ENCODE measurements at regions not wholly inside any gene's neighbourhood (a gene's known extent, or its start where the extent isn't known, plus 50 kb on each side); places are given as distances from the start of the nearest gene placed in this dataset.

DNA sequence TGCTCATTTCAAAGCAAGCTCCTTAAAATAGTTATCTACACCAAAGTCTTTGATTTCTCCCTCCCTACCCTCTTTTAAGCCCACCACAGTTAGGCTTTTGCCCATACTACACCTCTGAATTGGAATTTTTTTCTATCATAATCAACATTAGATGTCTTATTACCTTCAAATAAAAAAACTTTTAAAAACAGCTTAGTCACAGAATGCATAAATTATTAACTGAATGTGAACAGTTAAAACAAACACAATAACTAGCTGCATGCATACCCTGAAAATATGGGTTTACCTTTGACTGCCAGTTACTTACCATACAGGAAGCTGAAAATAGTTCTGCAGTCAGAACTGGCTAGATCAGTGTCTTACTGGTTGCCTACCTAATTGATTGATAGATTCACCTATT lies 210.9 kb downstream of the TGFB2 start:
- H3K27me3 ChIP-seq (ENCODE audit: insufficient read depth, low read length), result no peaks in the 10 kb centered on the region
- H3K36me3 ChIP-seq (ENCODE audit: insufficient read depth, low read length), result no peaks in the 10 kb centered on the region
- no peaks in the 10 kb centered on the region for H3K9me3 ChIP-seq (ENCODE audit: insufficient read depth, low read depth, low read length)
- H3K4me1 ChIP-seq (ENCODE audit: insufficient read depth, low read length), result peaks cover 6% of the 10 kb centered on the region; the same call in 1 of the 2 replicates
- H3K4me3 ChIP-seq (ENCODE audit: low read length), result no peak overlapping the region
- no peak overlapping the region for H3K27ac ChIP-seq (ENCODE audit: low read depth, low read length)
- H3K9ac ChIP-seq (ENCODE audit: low read depth, low read length), result no peak overlapping the region

DNA sequence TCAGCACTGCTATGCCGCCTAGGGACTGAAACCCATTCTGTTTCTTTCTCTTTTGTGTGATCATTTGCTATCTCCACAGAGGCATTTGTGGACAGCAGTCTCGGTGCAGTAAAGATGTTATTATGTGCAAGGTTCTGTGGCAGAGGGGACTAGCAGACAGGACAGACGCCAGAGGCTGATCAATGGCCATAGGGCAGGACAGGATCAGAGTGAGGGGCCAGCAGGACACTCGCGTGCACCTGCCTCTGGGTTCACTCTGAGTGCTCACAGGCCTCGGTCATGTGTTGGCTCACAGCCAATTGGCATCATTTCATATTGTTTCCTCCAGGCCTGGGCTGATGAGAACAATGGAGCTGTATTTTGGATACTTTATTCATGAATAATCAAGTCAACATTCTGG lies 212.6 kb downstream of the TGFB2 start:
- no peaks in the 10 kb centered on the region for H3K9me3 ChIP-seq (ENCODE audit: insufficient read depth, low read depth, low read length)
- H3K36me3 ChIP-seq (ENCODE audit: insufficient read depth, low read length), result no peaks in the 10 kb centered on the region
- H3K27ac ChIP-seq (ENCODE audit: low read depth, low read length), result no peak overlapping the region
- no peaks in the 10 kb centered on the region for H3K27me3 ChIP-seq (ENCODE audit: insufficient read depth, low read length)
- no peak overlapping the region for H3K4me3 ChIP-seq (ENCODE audit: low read length)
- H3K4me1 ChIP-seq (ENCODE audit: insufficient read depth, low read length), result peaks cover 6% of the 10 kb centered on the region; the same call in 1 of the 2 replicates
- H3K9ac ChIP-seq (ENCODE audit: low read depth, low read length), result no peak overlapping the region
- 89% methylated on average over 6 of the region's 6 CpGs for whole genome bisulfite sequencing

DNA sequence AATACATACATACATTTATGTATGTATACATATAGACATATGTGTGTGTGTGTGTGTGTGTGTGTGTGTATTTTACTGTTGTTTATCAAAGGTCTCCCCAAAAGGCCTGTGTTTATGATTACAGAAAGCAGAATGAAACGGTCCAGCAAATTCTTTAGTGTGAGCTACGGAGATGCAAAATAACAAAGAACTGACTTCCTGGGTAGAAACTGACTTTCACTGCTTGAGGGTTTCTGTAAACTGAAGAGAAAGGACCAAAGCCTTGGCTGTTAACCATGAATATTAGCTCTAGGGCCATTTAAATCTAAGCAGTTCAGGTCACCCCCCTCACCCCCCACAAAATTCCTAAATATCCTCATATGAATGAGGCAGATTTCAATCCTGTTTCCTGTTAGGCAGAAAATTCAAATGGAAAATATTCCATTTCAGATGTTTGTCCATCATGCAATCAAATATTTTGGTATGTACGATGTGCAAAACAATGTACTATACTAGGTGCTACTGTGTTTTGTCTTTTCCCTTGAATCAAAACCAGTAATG lies 213.2 kb downstream of the TGFB2 start:
- H3K4me3 ChIP-seq (ENCODE audit: low read length), result no peak overlapping the region
- 69% methylated on average over 2 of the region's 3 CpGs for WGBS
- no peak overlapping the region for H3K27ac ChIP-seq (ENCODE audit: low read depth, low read length)
- peaks cover 6% of the 10 kb centered on the region; the same call in 1 of the 2 replicates for H3K4me1 ChIP-seq (ENCODE audit: insufficient read depth, low read length)
- H3K36me3 ChIP-seq (ENCODE audit: insufficient read depth, low read length), result no peaks in the 10 kb centered on the region
- no peak overlapping the region for H3K9ac ChIP-seq (ENCODE audit: low read depth, low read length)
- no peaks in the 10 kb centered on the region for H3K9me3 ChIP-seq (ENCODE audit: insufficient read depth, low read depth, low read length)
- no peaks in the 10 kb centered on the region for H3K27me3 ChIP-seq (ENCODE audit: insufficient read depth, low read length)

DNA sequence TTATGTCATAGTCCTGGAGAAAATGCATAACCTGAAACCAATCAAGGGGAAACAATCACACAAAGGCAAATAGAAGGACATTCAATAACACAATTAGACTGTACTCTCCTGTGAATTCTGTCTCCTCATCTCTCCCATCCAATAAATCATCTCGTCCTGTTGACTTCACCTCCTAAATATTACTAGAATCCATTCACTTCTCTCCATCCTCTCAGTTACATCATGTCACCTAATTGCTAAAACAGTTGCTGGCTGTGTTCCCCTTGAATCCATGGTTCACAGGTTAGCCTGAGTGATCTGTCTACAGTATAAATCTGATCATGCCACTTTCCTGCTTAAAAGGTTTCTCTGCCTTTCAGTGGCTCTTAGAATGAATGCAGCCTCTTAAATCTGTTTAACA lies 220.2 kb downstream of the TGFB2 start:
- Histone ChIP-seq H3K4me1 (ENCODE audit: insufficient read depth, low read length) (peaks cover 3% of the 10 kb centered on the region; the same call in 1 of the 2 replicates), H3K27me3 (ENCODE audit: insufficient read depth, low read length) (no peaks in the 10 kb centered on the region), H3K4me3 (ENCODE audit: low read length) (no peak overlapping the region), H3K27ac (ENCODE audit: low read depth, low read length) (no peak overlapping the region), H3K36me3 (ENCODE audit: insufficient read depth, low read length) (no peaks in the 10 kb centered on the region), H3K9me3 (ENCODE audit: insufficient read depth, low read depth, low read length) (no peaks in the 10 kb centered on the region), H3K9ac (ENCODE audit: low read depth, low read length) (no peak overlapping the region)
- WGBS, result 92% methylated on average over 1 of the region's 1 CpG

DNA sequence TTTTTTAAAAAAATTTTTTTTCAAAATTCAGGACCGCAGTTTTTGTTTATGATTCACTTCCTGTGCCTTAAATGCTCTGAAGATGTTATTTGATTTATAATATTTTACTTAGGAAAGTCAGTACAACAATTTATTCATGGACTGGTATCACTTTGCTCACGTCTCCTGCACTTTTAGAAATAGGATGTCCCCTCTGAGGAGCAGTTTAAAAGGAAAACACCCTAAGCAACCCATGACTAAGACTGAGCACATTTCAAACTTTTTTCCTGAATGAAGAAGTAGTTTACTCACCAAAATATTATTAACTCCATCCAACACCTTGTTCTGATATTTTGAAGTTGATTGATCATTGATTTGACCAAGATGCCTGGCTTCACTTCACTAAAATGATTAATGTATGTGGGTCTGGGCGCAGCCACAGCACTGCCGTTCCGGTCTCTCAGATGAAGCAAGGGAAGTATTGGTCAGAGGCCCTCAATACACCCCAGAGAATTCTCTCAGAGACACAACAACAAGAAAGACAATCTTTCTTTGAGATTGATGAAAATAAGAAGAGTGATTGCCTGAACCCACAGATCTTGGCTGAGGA lies 223.9 kb downstream of the TGFB2 start:
- Histone ChIP-seq H3K4me1 (ENCODE audit: insufficient read depth, low read length) (peaks cover 3% of the 10 kb centered on the region; the same call in 1 of the 2 replicates), H3K9me3 (ENCODE audit: insufficient read depth, low read depth, low read length) (no peaks in the 10 kb centered on the region), H3K36me3 (ENCODE audit: insufficient read depth, low read length) (no peaks in the 10 kb centered on the region), H3K27ac (ENCODE audit: low read depth, low read length) (no peak overlapping the region), H3K9ac (ENCODE audit: low read depth, low read length) (no peak overlapping the region), H3K27me3 (ENCODE audit: insufficient read depth, low read length) (no peaks in the 10 kb centered on the region), H3K4me3 (ENCODE audit: low read length) (no peak overlapping the region)
- 92% methylated on average over 4 of the region's 5 CpGs for WGBS

DNA sequence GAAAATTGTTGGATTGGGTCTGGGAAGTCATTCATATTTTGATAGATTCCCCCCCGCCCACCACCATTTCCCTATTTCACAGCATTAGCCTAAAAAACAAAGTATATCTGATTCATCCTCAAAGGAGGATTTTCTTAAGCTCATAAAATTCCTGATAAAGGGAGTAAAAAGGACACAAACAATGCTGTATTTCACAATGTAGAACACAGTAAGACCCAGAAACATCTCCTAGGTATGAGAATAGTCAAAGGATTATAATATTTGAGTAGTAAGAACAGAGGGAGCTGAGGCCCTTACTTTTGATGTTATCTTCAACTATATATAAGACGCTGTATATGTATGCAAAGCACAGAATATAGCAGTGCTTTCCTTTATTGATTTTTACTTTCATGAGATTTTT lies 225.3 kb downstream of the TGFB2 start:
- Histone ChIP-seq H3K27me3 (ENCODE audit: insufficient read depth, low read length) (no peaks in the 10 kb centered on the region), H3K9ac (ENCODE audit: low read depth, low read length) (no peak overlapping the region), H3K4me1 (ENCODE audit: insufficient read depth, low read length) (peaks cover 3% of the 10 kb centered on the region; the same call in 1 of the 2 replicates), H3K27ac (ENCODE audit: low read depth, low read length) (no peak overlapping the region), H3K9me3 (ENCODE audit: insufficient read depth, low read depth, low read length) (no peaks in the 10 kb centered on the region), H3K4me3 (ENCODE audit: low read length) (no peak overlapping the region), H3K36me3 (ENCODE audit: insufficient read depth, low read length) (no peaks in the 10 kb centered on the region)
- no CpG with 5 or more reads among the region's 2 CpGs for WGBS

DNA sequence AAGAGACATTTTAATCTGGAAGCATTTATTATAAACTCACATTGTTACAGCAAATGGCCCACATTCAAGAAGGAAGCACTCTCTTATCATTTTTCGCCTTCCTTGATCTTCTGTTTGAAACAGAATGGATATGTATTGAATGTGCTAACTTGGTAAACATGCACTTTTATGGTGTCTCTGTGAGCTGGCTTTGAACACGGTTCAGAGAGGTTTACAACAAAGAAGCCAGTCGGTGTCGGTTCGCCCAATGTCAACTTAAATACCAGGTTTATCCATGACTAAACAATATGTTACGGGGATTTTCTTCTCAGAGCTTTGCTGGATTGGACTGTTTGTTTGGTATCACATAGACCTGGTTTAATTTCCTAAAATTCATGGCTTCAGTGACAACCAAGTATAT lies 226.4 kb downstream of the TGFB2 start:
- Histone ChIP-seq H3K4me1 (ENCODE audit: insufficient read depth, low read length) (no peaks in the 10 kb centered on the region), H3K27me3 (ENCODE audit: insufficient read depth, low read length) (no peaks in the 10 kb centered on the region), H3K9me3 (ENCODE audit: insufficient read depth, low read depth, low read length) (no peaks in the 10 kb centered on the region), H3K9ac (ENCODE audit: low read depth, low read length) (no peak overlapping the region), H3K4me3 (ENCODE audit: low read length) (no peak overlapping the region), H3K36me3 (ENCODE audit: insufficient read depth, low read length) (no peaks in the 10 kb centered on the region), H3K27ac (ENCODE audit: low read depth, low read length) (no peak overlapping the region)
- 97% methylated on average over 6 of the region's 6 CpGs for WGBS

DNA sequence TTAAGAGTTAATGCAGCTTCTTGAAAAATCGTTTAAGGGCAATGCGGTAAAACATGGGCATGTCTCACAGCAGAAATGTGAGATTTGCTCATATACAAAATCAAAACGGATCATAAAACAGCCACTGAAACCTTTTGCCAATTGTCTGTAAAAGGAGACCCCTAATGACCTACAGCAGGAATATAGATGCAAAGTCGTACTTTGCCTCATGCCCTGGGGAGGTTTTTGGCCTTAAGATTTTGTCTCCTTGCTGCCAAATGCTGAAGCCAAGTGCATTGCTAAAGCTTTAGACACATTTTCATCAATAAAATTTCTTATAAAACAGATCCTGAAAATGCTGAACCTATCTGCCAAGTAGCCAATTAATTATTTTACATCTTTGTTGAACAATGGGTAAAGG lies 226.9 kb downstream of the TGFB2 start:
- Histone ChIP-seq H3K27ac (ENCODE audit: low read depth, low read length) (no peak overlapping the region), H3K36me3 (ENCODE audit: insufficient read depth, low read length) (no peaks in the 10 kb centered on the region), H3K4me3 (ENCODE audit: low read length) (no peak overlapping the region), H3K4me1 (ENCODE audit: insufficient read depth, low read length) (no peaks in the 10 kb centered on the region), H3K9ac (ENCODE audit: low read depth, low read length) (no peak overlapping the region), H3K27me3 (ENCODE audit: insufficient read depth, low read length) (no peaks in the 10 kb centered on the region), H3K9me3 (ENCODE audit: insufficient read depth, low read depth, low read length) (no peaks in the 10 kb centered on the region)
- 93% methylated on average over 4 of the region's 4 CpGs for WGBS

DNA sequence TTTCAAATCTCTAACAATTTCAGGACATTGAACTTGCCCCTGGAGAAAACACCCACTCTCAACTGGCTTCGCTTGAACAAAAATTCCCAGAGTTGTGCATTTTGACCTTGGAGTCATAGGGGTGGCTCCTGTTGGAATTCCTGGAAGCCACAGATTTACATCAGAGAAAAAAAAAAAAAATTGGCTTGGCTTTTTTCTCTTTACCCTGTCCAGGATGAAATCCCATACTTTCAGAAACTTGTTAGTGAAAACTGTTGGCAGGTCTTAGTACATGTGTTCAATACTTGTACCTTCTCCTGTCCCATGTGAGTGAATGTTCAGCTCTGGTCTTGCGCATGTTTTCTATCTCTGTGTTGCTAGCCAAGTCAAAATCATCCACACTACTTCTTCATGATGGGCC lies 228.8 kb downstream of the TGFB2 start:
- H3K36me3 ChIP-seq (ENCODE audit: insufficient read depth, low read length), result no peaks in the 10 kb centered on the region
- no peak overlapping the region for H3K4me3 ChIP-seq (ENCODE audit: low read length)
- H3K27ac ChIP-seq (ENCODE audit: low read depth, low read length), result no peak overlapping the region
- no peaks in the 10 kb centered on the region for H3K27me3 ChIP-seq (ENCODE audit: insufficient read depth, low read length)
- no peaks in the 10 kb centered on the region for H3K4me1 ChIP-seq (ENCODE audit: insufficient read depth, low read length)
- H3K9me3 ChIP-seq (ENCODE audit: insufficient read depth, low read depth, low read length), result no peaks in the 10 kb centered on the region
- 97% methylated on average over 2 of the region's 2 CpGs for WGBS
- no peak overlapping the region for H3K9ac ChIP-seq (ENCODE audit: low read depth, low read length)

DNA sequence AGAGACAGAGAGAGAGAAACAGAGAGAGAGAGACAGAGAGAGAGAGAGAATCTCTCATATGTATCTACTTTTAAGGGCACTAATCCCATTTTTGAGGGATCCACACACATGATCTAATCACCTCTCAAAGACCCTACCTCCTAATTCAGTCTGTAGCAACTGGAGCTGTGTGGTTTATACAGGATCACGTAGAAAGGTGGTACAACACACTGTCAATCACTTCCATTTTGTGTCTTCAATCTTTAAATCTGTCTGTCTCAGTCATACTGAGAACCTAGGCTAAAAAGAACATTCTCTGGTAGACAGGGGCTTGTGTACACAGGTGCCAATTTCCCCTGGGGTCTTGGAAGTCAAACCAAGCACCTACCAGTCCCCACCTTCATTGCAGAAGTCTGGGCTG lies 229.9 kb downstream of the TGFB2 start:
- H3K36me3 ChIP-seq (ENCODE audit: insufficient read depth, low read length), result no peaks in the 10 kb centered on the region
- no peaks in the 10 kb centered on the region for H3K4me1 ChIP-seq (ENCODE audit: insufficient read depth, low read length)
- H3K27me3 ChIP-seq (ENCODE audit: insufficient read depth, low read length), result no peaks in the 10 kb centered on the region
- H3K27ac ChIP-seq (ENCODE audit: low read depth, low read length), result no peak overlapping the region
- no peak overlapping the region for H3K9ac ChIP-seq (ENCODE audit: low read depth, low read length)
- no peaks in the 10 kb centered on the region for H3K9me3 ChIP-seq (ENCODE audit: insufficient read depth, low read depth, low read length)
- WGBS, result 96% methylated on average over 1 of the region's 1 CpG
- no peak overlapping the region for H3K4me3 ChIP-seq (ENCODE audit: low read length)

DNA sequence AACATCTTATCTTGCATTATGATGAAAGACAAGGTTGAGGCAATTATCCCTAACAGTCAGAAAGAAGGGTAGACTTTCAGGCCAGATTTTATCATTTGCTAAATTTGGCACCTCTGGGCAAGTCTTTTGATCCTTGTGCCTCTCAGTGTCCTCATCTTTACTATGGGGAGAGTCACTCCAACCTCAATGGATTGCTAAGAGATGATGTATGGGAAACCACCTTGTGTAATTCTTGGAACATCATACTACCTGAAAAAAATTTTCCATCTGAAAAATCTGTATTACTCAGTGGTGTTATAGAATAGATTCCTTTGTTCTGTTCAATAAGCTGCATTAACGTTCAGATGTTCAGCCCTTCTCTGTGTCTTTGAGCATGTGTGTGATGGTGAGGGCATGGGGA lies 230.7 kb downstream of the TGFB2 start:
- no peaks in the 10 kb centered on the region for H3K27me3 ChIP-seq (ENCODE audit: insufficient read depth, low read length)
- H3K4me1 ChIP-seq (ENCODE audit: insufficient read depth, low read length), result no peaks in the 10 kb centered on the region
- H3K4me3 ChIP-seq (ENCODE audit: low read length), result no peak overlapping the region
- no peaks in the 10 kb centered on the region for H3K36me3 ChIP-seq (ENCODE audit: insufficient read depth, low read length)
- no peak overlapping the region for H3K9ac ChIP-seq (ENCODE audit: low read depth, low read length)
- 100% methylated on average over 1 of the region's 1 CpG for WGBS
- H3K27ac ChIP-seq (ENCODE audit: low read depth, low read length), result no peak overlapping the region
- no peaks in the 10 kb centered on the region for H3K9me3 ChIP-seq (ENCODE audit: insufficient read depth, low read depth, low read length)

DNA sequence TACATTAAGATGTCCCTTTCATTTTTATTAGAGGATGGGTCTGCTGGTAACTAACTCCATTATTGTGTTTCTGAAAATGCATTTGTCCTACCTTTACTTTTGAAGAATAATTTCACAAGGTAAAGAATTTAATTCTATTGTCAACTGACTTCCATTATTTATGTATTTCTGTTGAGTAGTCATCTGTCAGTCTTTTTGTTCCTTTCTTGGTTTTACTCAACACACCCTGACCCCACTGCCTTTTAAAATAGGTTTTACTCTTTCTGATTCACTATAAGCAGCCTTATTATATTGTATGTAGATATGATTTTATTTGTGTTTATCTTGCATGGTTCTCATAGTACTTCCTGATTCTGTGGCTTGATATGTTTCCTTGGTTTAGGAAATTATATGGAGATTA lies 237.5 kb downstream of the TGFB2 start:
- no peak overlapping the region for H3K4me3 ChIP-seq (ENCODE audit: low read length)
- no peaks in the 10 kb centered on the region for H3K27me3 ChIP-seq (ENCODE audit: insufficient read depth, low read length)
- H3K9ac ChIP-seq (ENCODE audit: low read depth, low read length), result no peak overlapping the region
- no peaks in the 10 kb centered on the region for H3K36me3 ChIP-seq (ENCODE audit: insufficient read depth, low read length)
- H3K27ac ChIP-seq (ENCODE audit: low read depth, low read length), result no peak overlapping the region
- H3K4me1 ChIP-seq (ENCODE audit: insufficient read depth, low read length), result peaks cover 14% of the 10 kb centered on the region
- peaks cover 12% of the 10 kb centered on the region; the same call in 1 of the 2 replicates for H3K9me3 ChIP-seq (ENCODE audit: insufficient read depth, low read depth, low read length)

All from HUES64 (cell line).